Body of pancreas (tissue), 4 donors: ENCODE measurements at regions not wholly inside any gene's neighbourhood (a gene's known extent, or its start where the extent isn't known, plus 50 kb on each side); places are given as distances from the start of the nearest gene placed in this dataset.

Experiments used
- POLR2A ChIP-seq, 3 donors: fragments of 450-650 bp; IDR thresholded peaks; one replicate each; pipeline ENCODE4 v1.6.1; 2016; ENCODE audit warnings: antibody characterized with exemption in 3 of 3, mild to moderate bottlenecking in 2 of 3
- TF ChIP-seq, protein P1 (sequence below), 7 experiments: fragments of 450-650 bp in 4 of 7; fragments of 200-600 bp in 3 of 7; sonication (generic) in 3 of 7; IDR thresholded peaks; one replicate each; pipeline ENCODE4 v1.5.1; 2016 to 2019; ENCODE audit warnings: antibody characterized with exemption in 7 of 7

DNA sequence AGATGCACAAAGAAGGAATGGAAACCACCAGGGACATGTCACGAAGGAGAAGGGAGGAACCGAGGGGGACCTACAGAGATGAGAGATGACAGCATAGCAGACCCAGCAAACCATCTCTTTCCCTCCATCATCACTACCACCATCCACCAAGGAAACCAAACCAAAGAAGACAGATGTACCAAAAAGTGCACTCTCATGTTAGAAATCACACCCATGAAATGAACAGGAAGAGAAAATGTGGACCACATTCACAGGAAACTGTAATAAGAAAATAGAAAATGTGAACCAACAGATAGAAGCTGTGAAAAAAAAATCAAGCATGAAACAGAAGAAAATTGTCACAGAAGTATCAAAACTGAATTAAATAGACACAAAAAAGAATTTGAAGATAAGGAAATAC lies 672.7 kb downstream of the QKI start:
- TF ChIP-seq, protein P1, sequence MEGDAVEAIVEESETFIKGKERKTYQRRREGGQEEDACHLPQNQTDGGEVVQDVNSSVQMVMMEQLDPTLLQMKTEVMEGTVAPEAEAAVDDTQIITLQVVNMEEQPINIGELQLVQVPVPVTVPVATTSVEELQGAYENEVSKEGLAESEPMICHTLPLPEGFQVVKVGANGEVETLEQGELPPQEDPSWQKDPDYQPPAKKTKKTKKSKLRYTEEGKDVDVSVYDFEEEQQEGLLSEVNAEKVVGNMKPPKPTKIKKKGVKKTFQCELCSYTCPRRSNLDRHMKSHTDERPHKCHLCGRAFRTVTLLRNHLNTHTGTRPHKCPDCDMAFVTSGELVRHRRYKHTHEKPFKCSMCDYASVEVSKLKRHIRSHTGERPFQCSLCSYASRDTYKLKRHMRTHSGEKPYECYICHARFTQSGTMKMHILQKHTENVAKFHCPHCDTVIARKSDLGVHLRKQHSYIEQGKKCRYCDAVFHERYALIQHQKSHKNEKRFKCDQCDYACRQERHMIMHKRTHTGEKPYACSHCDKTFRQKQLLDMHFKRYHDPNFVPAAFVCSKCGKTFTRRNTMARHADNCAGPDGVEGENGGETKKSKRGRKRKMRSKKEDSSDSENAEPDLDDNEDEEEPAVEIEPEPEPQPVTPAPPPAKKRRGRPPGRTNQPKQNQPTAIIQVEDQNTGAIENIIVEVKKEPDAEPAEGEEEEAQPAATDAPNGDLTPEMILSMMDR (IDR thresholded peaks at IDR 0.05) = no peak
- no peak for TF ChIP-seq POLR2A (IDR thresholded peaks at IDR 0.05)
